Uterus (tissue), 2 donors: ENCODE measurements at regions not wholly inside any gene's neighbourhood (a gene's known extent, or its start where the extent isn't known, plus 50 kb on each side); places are given as distances from the start of the nearest gene placed in this dataset.

Experiments
- POLR2A ChIP-seq, 2 donors: fragments of 450-650 bp; IDR thresholded peaks; one replicate each; pipeline ENCODE4 v1.6.1; 2016; ENCODE audit warnings: antibody characterized with exemption in 2 of 2, mild to moderate bottlenecking in 1 of 2, moderate library complexity in 1 of 2
- TF ChIP-seq, protein P1 (sequence below), 4 experiments: fragments of 200-600 bp in 2 of 4; fragments of 450-650 bp in 2 of 4; sonication (generic) in 2 of 4; IDR thresholded peaks; one replicate each; pipeline ENCODE4 v1.5.1; 2016 to 2019; ENCODE audit warnings: antibody characterized with exemption in 4 of 4, mild to moderate bottlenecking in 2 of 4, moderate library complexity in 1 of 4

DNA sequence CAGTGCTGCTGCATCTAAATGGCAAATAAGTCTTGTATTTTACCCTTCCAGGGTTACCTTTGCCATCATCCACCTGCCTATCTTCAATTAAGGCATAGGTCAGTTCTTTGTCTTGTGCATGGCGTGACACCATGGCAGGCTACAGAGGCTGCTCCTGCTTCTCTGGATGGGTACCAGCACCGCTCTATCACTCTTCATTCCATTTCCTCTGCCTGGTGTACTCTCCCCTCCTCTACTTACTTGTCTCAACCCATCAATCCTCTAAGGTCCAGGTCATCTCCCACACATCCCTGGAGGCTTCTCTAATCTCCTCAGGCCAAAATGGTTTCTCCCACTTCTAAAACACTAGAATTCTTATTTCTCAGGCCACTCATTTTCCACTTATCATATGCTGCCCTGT lies 257.5 kb downstream of the BARHL2 start:
- no peak for TF ChIP-seq POLR2A (IDR thresholded peaks at IDR 0.05)
- TF ChIP-seq, protein P1, sequence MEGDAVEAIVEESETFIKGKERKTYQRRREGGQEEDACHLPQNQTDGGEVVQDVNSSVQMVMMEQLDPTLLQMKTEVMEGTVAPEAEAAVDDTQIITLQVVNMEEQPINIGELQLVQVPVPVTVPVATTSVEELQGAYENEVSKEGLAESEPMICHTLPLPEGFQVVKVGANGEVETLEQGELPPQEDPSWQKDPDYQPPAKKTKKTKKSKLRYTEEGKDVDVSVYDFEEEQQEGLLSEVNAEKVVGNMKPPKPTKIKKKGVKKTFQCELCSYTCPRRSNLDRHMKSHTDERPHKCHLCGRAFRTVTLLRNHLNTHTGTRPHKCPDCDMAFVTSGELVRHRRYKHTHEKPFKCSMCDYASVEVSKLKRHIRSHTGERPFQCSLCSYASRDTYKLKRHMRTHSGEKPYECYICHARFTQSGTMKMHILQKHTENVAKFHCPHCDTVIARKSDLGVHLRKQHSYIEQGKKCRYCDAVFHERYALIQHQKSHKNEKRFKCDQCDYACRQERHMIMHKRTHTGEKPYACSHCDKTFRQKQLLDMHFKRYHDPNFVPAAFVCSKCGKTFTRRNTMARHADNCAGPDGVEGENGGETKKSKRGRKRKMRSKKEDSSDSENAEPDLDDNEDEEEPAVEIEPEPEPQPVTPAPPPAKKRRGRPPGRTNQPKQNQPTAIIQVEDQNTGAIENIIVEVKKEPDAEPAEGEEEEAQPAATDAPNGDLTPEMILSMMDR (IDR thresholded peaks at IDR 0.05), result no peak
